ENCODE measurements at regions not wholly inside any gene's neighbourhood (a gene's known extent, or its start where the extent isn't known, plus 50 kb on each side); places are given as distances from the start of the nearest gene placed in this dataset.

- H3K27ac ChIP-seq, result peak overlapping the region; percentile 73
- peak; percentile 68 for DNase-seq
- H3K4me1 ChIP-seq, result peaks cover 5% of the 10 kb centered on the region
- no peaks in the 10 kb centered on the region for H3K27me3 ChIP-seq
- no peaks in the 10 kb centered on the region for H3K36me3 ChIP-seq
- no peak overlapping the region for H3K4me3 ChIP-seq
- H3K9ac ChIP-seq (ENCODE audit: low read depth in 2 of 2, low read length in 2 of 2), result peak overlapping the region; percentile 8 to 38
- no peaks in the 10 kb centered on the region for H3K9me3 ChIP-seq
- intact Hi-C loops (cut with DNase I), result no loop called here
- TF ChIP-seq CTCF (IDR thresholded peaks at IDR 0.05), result no peak
These were observed 294.7 kb upstream of the PITRM1 start for GRCh38 chr10:3467052-3467951.

- no peaks in the 10 kb centered on the region for H3K9me3 ChIP-seq
- TF ChIP-seq CTCF (IDR thresholded peaks at IDR 0.05), result no peak
- peak overlapping the region in 1 of 2 donors; percentile 65 for H3K9ac ChIP-seq (ENCODE audit: low read depth in 2 of 2, low read length in 2 of 2)
- H3K4me1 ChIP-seq, result peaks cover 5% of the 10 kb centered on the region
- H3K36me3 ChIP-seq, result no peaks in the 10 kb centered on the region
- intact Hi-C loops (cut with DNase I), result no loop called here
- H3K4me3 ChIP-seq, result no peak overlapping the region
- peak overlapping the region; percentile 89 for H3K27ac ChIP-seq
- no peaks in the 10 kb centered on the region for H3K27me3 ChIP-seq
- peak; percentile 67 for DNase-seq
These were observed 292.9 kb upstream of the PITRM1 start for GRCh38 chr10:3465406-3465891.

- peak; percentile 55 for DNase-seq
- TF ChIP-seq CTCF (IDR thresholded peaks at IDR 0.05), result no peak
- Histone ChIP-seq H3K36me3 (no peaks in the 10 kb centered on the region), H3K9ac (ENCODE audit: low read depth in 2 of 2, low read length in 2 of 2) (peak overlapping the region in 1 of 2 donors; percentile 65), H3K27ac (peak overlapping the region; percentile 89), H3K4me1 (peaks cover 5% of the 10 kb centered on the region), H3K4me3 (no peak overlapping the region), H3K9me3 (no peaks in the 10 kb centered on the region), H3K27me3 (no peaks in the 10 kb centered on the region)
- intact Hi-C loops (cut with DNase I), result no loop called here
These were observed 292.3 kb upstream of the PITRM1 start for GRCh38 chr10:3464760-3465405.

GRCh38 chr10:3460420-3461128 lies 288.0 kb upstream of the PITRM1 start:
- no peaks in the 10 kb centered on the region for H3K27me3 ChIP-seq
- H3K4me1 ChIP-seq, result no peaks in the 10 kb centered on the region
- no peak overlapping the region for H3K9ac ChIP-seq (ENCODE audit: low read depth in 2 of 2, low read length in 2 of 2)
- H3K4me3 ChIP-seq, result no peak overlapping the region
- no peak for DNase-seq
- intact Hi-C loops (cut with DNase I), result no loop called here
- H3K9me3 ChIP-seq, result no peaks in the 10 kb centered on the region
- H3K27ac ChIP-seq, result peak overlapping the region; percentile 49
- no peaks in the 10 kb centered on the region for H3K36me3 ChIP-seq
- TF ChIP-seq CTCF (IDR thresholded peaks at IDR 0.05), result no peak
